NCI-H1694 (cell line): ENCODE measurements at regions not wholly inside any gene's neighbourhood (a gene's known extent, or its start where the extent isn't known, plus 50 kb on each side); places are given as distances from the start of the nearest gene placed in this dataset.

Source experiments
- DNase-seq: peaks from one replicate; lab custom pipeline; 2025; lab: John Stamatoyannopoulos, UW

- DNase-seq = no peak
Observed at GRCh38 chrX:98371994-98372393, 1488.3 kb downstream of the RPA4 start.

DNA sequence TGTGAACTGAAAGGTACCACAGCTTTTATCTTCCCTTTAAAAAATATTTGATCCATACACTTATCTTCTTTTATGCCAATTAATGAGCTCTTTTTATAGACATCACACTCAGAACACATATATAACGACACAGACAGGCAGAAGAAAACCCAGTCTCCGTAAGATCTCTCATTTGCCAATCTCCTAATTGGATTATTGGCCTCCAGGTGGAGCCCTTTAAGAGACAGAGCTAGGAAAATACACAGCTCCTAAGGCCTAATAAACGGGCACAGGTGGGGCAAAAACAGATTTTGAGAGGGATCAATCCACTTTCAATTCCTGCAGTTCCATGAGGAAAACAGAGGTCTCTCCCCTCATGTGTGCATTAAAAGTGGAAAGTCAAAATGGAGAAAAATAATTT lies 1495.4 kb downstream of the RPA4 start:
- DNase-seq = no peak

- DNase-seq = no peak
Observed at GRCh38 chrX:98380106-98380505, 1496.4 kb downstream of the RPA4 start.

DNA sequence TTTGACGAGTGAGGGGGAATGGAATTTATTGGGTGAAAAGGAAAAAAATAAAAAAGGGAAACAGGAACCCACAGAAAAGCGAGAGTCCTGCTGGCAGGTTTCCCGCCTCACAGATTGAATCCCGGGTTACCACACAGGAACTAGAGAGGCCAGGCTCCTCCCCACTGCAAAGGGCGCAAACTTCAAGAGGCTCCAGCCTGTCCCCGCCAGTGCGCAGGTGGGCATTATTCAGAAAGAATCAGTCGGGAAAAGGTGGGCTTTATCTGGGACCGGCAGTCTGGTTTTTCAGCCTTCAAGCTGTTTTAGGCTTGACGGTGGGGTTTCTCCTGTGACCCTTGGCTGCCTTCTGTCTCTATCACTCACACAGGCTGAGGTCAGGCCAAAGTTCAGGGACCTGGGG lies 1496.8 kb downstream of the RPA4 start:
- no peak for DNase-seq

GRCh38 chrX:98398542-98398941 lies 1514.8 kb downstream of the RPA4 start:
- DNase-seq = no peak

DNA sequence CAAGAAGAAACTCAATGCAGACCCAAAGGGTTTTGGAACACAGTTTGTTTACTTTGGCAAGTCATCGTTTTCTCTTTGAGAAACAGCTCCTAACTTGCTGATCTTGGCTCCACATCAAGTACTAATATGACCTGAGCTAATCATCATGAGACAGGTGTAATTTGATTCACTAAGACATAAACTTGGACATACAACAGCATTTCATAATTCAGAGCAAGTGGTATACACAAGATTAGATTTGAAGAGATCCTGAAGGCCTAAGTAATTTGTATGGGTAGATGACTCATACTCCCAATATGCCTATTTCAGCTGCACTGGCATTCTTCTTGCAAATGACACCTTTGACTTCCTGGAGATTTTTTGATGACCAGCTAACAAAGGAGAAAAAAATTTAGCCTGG lies 1521.7 kb downstream of the RPA4 start:
- DNase-seq = no peak

- DNase-seq = no peak
Observed at GRCh38 chrX:98407584-98407983, 1523.9 kb downstream of the RPA4 start.

DNA sequence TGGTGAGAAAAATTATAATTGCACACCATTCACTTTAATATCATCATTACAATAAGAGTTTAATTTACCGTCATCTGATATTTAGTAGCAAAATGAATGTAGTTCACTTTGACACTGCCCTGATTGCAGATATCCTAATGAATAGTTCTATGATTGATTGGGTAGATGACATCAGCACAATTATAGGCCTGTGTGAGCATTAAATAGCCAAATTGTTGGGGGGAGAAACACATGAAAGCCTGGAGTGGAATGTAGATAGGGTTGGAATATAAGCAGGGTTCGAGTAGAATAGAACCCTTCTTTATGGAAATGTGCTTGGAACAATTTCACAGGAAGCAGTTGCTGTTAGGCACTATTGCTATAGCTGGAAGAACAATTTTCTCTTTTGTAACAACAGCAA lies 1526.2 kb downstream of the RPA4 start:
- no peak for DNase-seq

DNA sequence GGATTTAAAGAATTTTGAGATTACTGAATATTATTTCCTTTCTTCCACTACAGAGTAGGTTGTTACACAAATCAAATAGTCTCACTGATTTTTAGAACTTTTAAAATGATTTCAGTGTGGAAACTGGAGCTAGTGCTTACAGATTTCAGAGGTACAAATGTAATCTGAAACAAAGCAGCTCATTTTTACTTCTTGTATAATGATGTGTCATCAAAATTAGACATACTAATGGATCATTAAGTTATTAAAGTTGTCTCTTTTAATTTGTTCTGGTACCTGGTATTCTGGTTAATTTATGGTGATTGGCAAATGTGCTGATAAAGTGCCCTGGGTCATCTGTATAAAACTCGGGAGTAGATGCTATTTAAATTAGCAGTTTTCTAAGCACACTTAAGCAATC lies 1528.3 kb downstream of the RPA4 start:
- DNase-seq = no peak

DNA sequence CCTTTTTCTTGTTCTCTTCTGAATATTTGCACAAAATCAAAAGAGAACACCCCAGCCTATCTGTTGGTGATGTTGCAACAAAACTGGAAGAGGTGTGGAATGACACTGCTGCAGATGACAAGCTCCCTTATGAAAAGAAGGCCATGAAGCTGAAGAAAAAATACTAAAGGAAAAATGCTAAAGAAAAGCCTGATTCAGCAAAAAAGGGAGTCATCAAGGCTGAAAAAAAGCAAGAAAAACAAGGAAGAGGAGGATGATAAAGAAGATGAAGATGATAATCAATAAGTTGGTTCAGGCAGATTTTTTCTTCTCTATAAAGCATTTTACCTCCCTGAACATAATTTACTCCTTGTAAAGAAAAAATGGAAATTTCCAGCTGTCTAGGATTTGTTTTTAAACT lies 1538.8 kb downstream of the RPA4 start:
- DNase-seq = no peak

DNA sequence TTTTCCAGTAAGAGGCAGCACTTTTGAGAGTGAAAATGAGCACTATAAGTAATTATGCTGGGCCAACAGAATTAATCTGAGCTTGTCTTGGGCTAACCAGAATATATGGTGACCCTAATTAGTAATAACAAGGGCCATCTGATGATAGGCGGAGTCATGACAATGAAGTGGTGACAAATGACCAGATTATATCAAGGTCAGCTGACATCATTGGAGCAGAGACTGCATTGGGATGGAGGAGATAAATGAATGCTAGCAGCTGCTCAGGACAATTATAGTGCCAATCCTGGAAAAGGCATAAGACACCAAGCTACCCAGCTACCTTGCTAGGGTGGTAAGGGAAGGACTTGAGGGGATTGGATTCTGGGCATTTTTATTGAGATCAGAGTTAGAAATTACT lies 1548.7 kb downstream of the RPA4 start:
- DNase-seq = no peak

DNA sequence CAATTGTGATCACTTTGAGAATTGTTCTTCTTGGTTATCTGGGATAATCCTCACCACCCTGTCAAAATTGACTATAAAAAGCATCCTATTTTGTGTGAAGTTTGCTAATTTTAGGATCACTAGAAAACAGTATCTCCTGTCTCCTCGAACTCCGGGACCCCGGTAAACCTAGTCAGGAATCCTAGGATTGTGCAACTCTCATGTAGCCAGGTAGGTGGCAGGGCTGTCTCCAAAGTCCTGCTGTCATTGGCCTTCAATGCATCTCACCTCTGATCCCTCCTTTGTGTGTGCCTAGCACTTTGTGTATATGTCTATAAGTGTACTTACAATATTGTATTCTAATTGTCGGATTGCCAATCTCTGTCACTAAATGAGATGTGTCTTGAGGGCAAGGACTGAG lies 1564.8 kb downstream of the RPA4 start:
- no peak for DNase-seq

GRCh38 chrX:98452456-98452855 lies 1568.7 kb downstream of the RPA4 start:
- DNase-seq = no peak

GRCh38 chrX:98459669-98460068 lies 1576.0 kb downstream of the RPA4 start:
- DNase-seq = no peak

GRCh38 chrX:98480606-98481005 lies 1596.9 kb downstream of the RPA4 start:
- no peak for DNase-seq

- DNase-seq = no peak
Observed at GRCh38 chrX:98481636-98482035, 1597.9 kb downstream of the RPA4 start.

GRCh38 chrX:98490670-98491069 lies 1607.0 kb downstream of the RPA4 start:
- DNase-seq = no peak

DNA sequence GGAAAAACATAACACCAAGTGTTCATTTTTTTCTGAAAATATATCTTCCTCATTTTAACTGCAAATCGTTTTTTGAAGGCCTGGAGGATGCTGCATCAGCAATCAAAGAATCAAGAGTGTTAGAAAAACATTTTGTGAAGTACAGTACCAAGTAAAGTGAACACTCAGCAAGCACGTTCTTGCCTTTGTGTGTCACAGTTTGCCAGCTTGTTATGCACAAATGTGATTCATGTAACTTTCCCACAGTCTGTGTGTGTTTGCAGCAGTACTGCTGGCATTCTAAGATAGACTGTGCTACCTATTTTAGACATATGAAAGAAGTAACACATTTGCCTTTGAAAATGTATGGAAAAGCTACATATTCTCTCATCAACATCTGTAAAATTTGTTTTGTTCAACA lies 1617.7 kb downstream of the RPA4 start:
- no peak for DNase-seq

DNA sequence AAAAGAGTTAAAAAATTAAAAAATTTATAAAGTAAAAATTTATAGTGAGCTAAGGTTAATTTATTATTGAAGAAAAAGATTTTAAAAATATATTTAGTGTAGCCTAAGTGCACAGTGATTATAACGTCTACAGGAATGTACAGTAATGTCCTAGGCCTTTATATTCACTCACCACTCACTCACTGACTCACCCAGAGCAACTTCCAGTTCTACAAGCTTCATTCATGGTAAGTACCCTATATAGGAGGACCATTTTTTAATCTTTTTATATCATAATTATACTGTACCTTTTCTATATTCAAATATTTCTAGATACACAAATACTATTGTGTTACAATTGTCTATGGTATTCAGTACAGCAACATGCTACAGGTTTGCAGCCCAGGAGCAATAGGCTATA lies 1623.2 kb downstream of the RPA4 start:
- DNase-seq = no peak

DNA sequence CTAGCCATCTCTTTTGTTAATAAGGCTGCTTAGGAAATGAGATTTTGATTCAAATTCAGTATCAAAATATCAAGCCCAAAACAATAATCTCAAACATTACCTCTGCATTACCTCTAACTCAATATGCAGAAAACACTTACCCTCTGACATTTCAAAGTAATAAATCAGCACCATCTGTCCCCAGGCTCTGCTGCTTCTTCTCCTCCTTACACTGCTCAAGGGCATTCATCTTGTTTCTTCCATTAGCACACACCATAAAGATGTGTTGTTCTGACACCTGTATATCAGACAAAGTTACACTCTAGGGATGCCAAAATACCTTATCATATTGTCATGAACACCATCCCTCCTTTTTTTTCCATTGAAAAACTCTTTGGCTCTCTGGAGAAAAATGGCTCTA lies 1630.3 kb downstream of the RPA4 start:
- DNase-seq = no peak

DNA sequence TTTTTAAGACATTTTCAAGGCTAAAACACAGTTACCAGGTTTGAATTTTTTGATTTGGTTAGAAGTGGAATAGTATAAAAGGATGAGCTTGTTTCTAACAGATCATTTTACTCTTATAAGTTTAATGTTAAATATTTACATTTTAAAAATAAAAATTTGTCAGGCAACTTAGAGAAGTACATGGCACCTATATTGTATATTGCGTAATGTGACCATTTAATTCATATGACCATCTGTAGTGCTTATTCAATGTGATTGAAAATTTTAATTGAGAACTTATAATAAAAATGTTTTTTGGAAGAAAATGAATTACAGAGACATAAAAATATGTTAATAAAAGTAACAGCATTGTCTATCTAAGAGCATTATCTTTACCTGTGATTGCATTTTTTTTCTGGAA lies 1632.4 kb downstream of the RPA4 start:
- DNase-seq = no peak

DNA sequence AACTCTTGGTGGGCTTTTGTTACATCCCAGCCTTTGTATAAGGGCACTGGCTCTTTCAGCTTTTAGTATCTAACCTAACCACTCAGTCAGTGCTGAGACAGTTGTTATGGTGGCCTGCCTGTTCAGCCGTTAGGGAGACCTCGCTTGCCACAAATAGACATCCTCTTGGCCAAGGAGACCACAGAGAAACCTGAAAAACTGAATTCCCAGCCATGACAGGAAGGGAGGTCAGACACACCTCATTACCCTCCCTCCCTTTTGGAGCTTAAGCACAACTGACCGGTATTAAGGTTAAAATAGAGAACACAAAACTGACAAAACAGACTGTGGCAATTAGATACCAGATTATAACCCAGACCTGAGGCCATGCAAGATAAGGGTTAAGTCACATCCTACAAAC lies 1639.3 kb downstream of the RPA4 start:
- DNase-seq = no peak

DNA sequence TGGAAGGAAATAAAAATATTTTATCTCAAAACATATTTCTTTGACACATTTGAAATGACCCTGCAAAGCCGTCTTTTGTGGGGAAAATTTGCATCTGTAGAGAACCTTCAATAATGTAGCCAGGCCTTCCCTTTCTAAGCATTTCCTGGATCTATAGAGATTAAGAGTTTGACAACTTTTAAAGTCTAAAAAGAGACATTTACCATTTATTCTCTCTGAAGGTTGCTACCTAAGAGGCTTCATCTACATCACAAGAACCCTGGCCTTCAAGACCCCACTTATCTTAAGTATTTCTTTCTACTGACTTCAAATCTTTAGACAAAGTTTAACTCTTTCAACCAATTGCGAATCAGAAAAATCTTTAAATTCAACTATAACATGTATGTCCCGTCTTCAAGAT lies 1639.8 kb downstream of the RPA4 start:
- DNase-seq = no peak

GRCh38 chrX:98548519-98548918 lies 1664.8 kb downstream of the RPA4 start:
- DNase-seq = no peak

DNA sequence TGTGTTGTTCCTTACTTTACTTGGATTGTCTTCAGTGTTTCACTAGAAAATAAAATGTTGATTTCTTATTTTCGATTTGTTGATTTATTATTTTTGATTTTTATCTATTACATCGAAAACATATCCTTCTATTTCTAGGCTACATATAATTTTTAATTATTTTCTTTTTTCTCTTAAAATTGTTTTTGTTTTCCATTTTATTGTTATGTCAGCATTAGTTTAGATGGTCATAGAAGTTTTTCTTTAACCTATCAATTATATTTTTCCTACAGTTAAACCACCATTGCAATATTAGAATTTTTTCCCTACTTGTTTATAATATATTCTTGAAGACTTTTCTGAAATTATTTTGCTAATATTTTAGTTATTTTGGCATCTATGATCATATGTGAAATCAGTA lies 1685.1 kb downstream of the RPA4 start:
- DNase-seq = no peak
